K562 (cell line): ENCODE measurements at regions not wholly inside any gene's neighbourhood (a gene's known extent, or its start where the extent isn't known, plus 50 kb on each side); places are given as distances from the start of the nearest gene placed in this dataset.
"Not testable (repeated sequence)": the region's sequence is repeated elsewhere in the genome, so short reads cannot be mapped to it uniquely, and the experiment has no call there.

Source experiments
- ATAC-seq: fragments of 200-7000 bp; cut with Tn5 transposase; 3 replicates; pipeline ENCODE4 v1.9.1; 2020; ENCODE audit warnings: moderate library complexity
- BruUV-seq: library from RNA; stranded (reverse); fragments of 400-500 nt; replicated peaks from 2 replicates; lab custom pipeline; 2021; lab: Mats Ljungman, UMichigan
- CTCF ChIA-PET: fragments of 300-600 bp; formaldehyde crosslinking; extraction: SDS; loops from one replicate; lab custom pipeline; 2021; ENCODE audit warnings: low intra/inter-chr PET ratio; lab: Yijun Ruan, JAX
- POLR2A ChIA-PET: fragments of 300-600, 350-650 bp; sonication (Branson Sonifier 250); formaldehyde crosslinking; extraction: SDS; loops from one replicate; lab custom pipeline; 2021; ENCODE audit warnings: antibody characterized with exemption, inconsistent platforms; lab: Yijun Ruan, JAX
- DNase-seq, 4 experiments: peaks; one replicate each; pipeline versions ENCODE4 v3.0.0 to v3.0.0-alpha.2; 2011 to 2018; ENCODE audit warnings: low spot score in 3 of 4, mixed read lengths in 3 of 4; ENCODE audit errors: extremely low read depth in 1 of 4
- FAIRE-seq: peaks from 2 replicates; lab custom pipeline; 2011; peaks lifted over from hg19 to GRCh38; lab: Jason Lieb, UNC
- H2AFZ ChIP-seq: 2 replicates; pipeline ENCODE4 v1.6.0; 2011; ENCODE audit warnings: low read depth, low read length, control low read depth, inconsistent platforms
- H3K27ac ChIP-seq: fragments of 200-600 bp; 3 replicates; pipeline ENCODE4 v1.8.0; 2011; ENCODE audit warnings: low read depth, mild to moderate bottlenecking, control low read depth, inconsistent platforms, low read length, moderate library complexity, mixed read lengths; ENCODE audit errors: extremely low read depth
- H3K27me3 ChIP-seq, 2 experiments: fragments of 300-600 bp in 1 of 2; 2 replicates in 1 of 2; 3 replicates in 1 of 2; pipeline versions ENCODE4 v1.6.0 to v1.8.0; 2011; ENCODE audit warnings: inconsistent platforms in 2 of 2, low read length in 2 of 2, mild to moderate bottlenecking in 1 of 2, mixed read lengths in 1 of 2, moderate library complexity in 1 of 2; ENCODE audit not compliant: control insufficient read depth in 2 of 2, insufficient read depth in 2 of 2
- H3K36me3 ChIP-seq: fragments of 300-600 bp; 3 replicates; pipeline ENCODE4 v1.8.0; 2011; ENCODE audit warnings: mild to moderate bottlenecking, low read length, inconsistent platforms; ENCODE audit not compliant: control insufficient read depth, insufficient read depth
- H3K4me1 ChIP-seq, 2 experiments: fragments of 200-600 bp in 1 of 2; replicated peaks in 1 of 2; 2 replicates in 1 of 2; 3 replicates in 1 of 2; pipeline versions ENCODE4 v1.5.1 to v1.8.0; 2011; ENCODE audit warnings: inconsistent platforms in 2 of 2, low read length in 2 of 2, mild to moderate bottlenecking in 1 of 2, mixed read lengths in 1 of 2, moderate library complexity in 1 of 2; ENCODE audit not compliant: control insufficient read depth in 2 of 2, insufficient read depth in 2 of 2
- H3K4me2 ChIP-seq: 2 replicates; pipeline ENCODE4 v1.6.1; 2011; ENCODE audit warnings: low read length, control low read depth, inconsistent platforms, mixed read lengths; ENCODE audit not compliant: insufficient read depth
- H3K4me3 ChIP-seq: fragments of 200-600 bp; sonication (generic), shearing (Covaris generic); 2 replicates; pipeline ENCODE4 v1.5.1; 2016; ENCODE audit warnings: control low read depth, inconsistent platforms
- H3K79me2 ChIP-seq: fragments of 200-600 bp; 3 replicates; pipeline ENCODE4 v1.8.0; 2011; ENCODE audit warnings: low read length, inconsistent platforms; ENCODE audit not compliant: control insufficient read depth, insufficient read depth
- H3K9ac ChIP-seq, 2 experiments: 2 replicates each; pipeline versions ENCODE4 v1.6.0 to v1.6.1; 2011; ENCODE audit warnings: low read depth in 2 of 2, low read length in 2 of 2, control low read depth in 1 of 2, inconsistent platforms in 1 of 2, mild to moderate bottlenecking in 1 of 2, mixed read lengths in 1 of 2; ENCODE audit not compliant: insufficient read depth in 1 of 2
- H3K9me1 ChIP-seq: one replicate; pipeline ENCODE4 v1.6.0; 2011; ENCODE audit warnings: inconsistent platforms, mild to moderate bottlenecking, low read length, moderate library complexity; ENCODE audit not compliant: control insufficient read depth, insufficient read depth
- H3K9me3 ChIP-seq: replicated peaks from 2 replicates; pipeline ENCODE4 v1.5.1; 2011; ENCODE audit warnings: low read depth, low read length, inconsistent platforms; ENCODE audit not compliant: control insufficient read depth, insufficient read depth
- H4K20me1 ChIP-seq: replicated peaks from 2 replicates; pipeline ENCODE4 v1.6.1; 2011; ENCODE audit warnings: low read length, inconsistent platforms, mixed read lengths; ENCODE audit not compliant: control insufficient read depth, insufficient read depth
- CHCHD3 ChIP-seq: fragments of 250-450 bp; sonication (Bioruptor Pico); IDR thresholded peaks from 2 replicates; pipeline ENCODE4 v2.1.2; 2022; ENCODE audit warnings: mild to moderate bottlenecking
- OTX1 ChIP-seq: fragments of 450-650 bp; formaldehyde crosslinking; IDR thresholded peaks from 2 replicates; pipeline ENCODE4 v1.4.0; 2022; ENCODE audit warnings: mild to moderate bottlenecking
- WGBS: fragments of 100-300 bp; shearing (Covaris generic); methylation state at CpG from one replicate; pipeline ENCODE4 v1.1.6; 2016; ENCODE audit warnings: low coverage, mixed read lengths; ENCODE audit not compliant: insufficient coverage; ENCODE audit errors: missing lambda C conversion rate; 5-methylcytosine and 5-hydroxymethylcytosine counted together
- in situ Hi-C: fragments of 300-500 bp; cut with MboI; formaldehyde crosslinking; loops from 4 replicates; pipeline ENCODE4 v1.15.0; 2018; ENCODE audit warnings: inconsistent platforms, mixed read lengths
- intact Hi-C: fragments of 100-400 bp; cut with micrococcal nuclease; formaldehyde crosslinking; loops from 2 replicates; pipeline ENCODE4 v1.14.2; 2022

DNA sequence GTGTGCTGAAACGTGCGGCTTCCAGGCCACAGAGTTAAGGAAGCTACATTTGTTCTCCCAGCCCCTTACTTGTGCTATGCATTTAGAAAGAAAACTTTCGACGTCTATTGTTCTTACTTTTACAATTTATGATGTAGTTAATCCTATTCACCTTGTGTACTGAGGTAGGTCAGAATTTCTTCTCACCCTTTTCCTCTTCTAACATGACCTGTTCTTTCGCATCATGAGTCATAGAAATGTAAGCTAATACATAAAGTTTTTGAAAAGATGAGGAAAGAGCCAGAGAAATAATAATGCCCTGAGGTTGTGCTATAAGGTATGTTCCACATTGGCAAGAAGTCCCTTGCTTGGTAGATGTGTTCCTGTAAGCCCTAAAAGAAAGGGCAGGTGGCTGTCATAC lies 298.3 kb downstream of the TRIML1 start:
- TF ChIP-seq OTX1 (no peak), CHCHD3 (CRISPR knock-in tag) (no peak)
- FAIRE-seq (no peak), DNase-seq (no peak), ATAC-seq (no peak)
- intact Hi-C loops (no loop called here), in situ Hi-C loops (no loop called here)
- no peaks in the 10 kb centered on the region for H3K27me3 ChIP-seq
- ChIA-PET CTCF (no interaction called here), POLR2A (no interaction called here)
- no peaks in the 10 kb centered on the region for H3K9me3 ChIP-seq
- H3K36me3 ChIP-seq, result no peaks in the 10 kb centered on the region
- no peaks in the 10 kb centered on the region for H3K4me1 ChIP-seq
- H3K9me1 ChIP-seq, result no peaks in the 10 kb centered on the region
- no peak overlapping the region for H3K27ac ChIP-seq
- H3K9ac ChIP-seq, result no peak overlapping the region
- H3K4me2 ChIP-seq, result no peak overlapping the region
- no peak overlapping the region for H3K4me3 ChIP-seq
- no TSS peak for BruUV-seq
- no peak overlapping the region for H2AFZ ChIP-seq
- no peaks in the 10 kb centered on the region for H4K20me1 ChIP-seq
- H3K79me2 ChIP-seq, result no peaks in the 10 kb centered on the region
- 1% methylated on average over 5 of the region's 5 CpGs for WGBS

DNA sequence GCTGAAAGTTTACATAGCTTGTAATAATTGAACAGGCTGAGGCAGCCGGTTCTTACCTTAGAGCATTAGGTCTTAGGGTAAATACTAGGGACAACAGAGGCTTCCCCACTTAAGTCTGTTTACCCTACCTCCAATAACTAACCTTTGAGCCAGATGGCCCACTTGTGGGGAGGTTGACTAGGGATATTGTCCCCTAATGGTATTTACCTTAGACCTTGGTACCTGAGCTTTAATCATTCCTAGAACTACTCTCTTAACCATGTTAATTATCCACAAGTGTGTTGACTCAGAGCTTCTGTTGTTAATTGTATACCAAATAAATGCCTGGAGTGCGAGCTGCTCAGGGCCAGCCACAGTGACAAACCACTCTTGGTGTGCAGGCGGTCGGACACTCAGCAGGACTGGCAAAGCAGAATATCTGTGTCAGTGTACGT lies 299.2 kb downstream of the TRIML1 start:
- H3K9me1 ChIP-seq, H3K27me3 ChIP-seq, H3K9ac ChIP-seq, ATAC-seq, H2AFZ ChIP-seq, FAIRE-seq, H3K36me3 ChIP-seq, H3K79me2 ChIP-seq, intact Hi-C loops, H3K27ac ChIP-seq, H4K20me1 ChIP-seq, POLR2A ChIA-PET, in situ Hi-C loops, CTCF ChIA-PET, H3K4me3 ChIP-seq, BruUV-seq, H3K9me3 ChIP-seq, H3K4me1 ChIP-seq, H3K4me2 ChIP-seq, DNase-seq: not testable (repeated sequence)
- WGBS, result 1% methylated on average over 5 of the region's 5 CpGs
